DOHH2 (cell line): ENCODE measurements at regions not wholly inside any gene's neighbourhood (a gene's known extent, or its start where the extent isn't known, plus 50 kb on each side); places are given as distances from the start of the nearest gene placed in this dataset.

ENCODE experiments used
- H3F3A ChIP-seq: fragments of 200-600 bp; sonication (generic), shearing (Covaris generic); 2 replicates; pipeline ENCODE4 v1.6.0; 2016; ENCODE audit warnings: antibody characterized with exemption, mild to moderate bottlenecking; ENCODE audit not compliant: control insufficient read depth, insufficient read depth
- H3K27ac ChIP-seq: fragments of 200-600 bp; sonication (generic); 2 replicates; pipeline ENCODE4 v1.5.1; 2014; ENCODE audit warnings: low read depth, mild to moderate bottlenecking, low read length, moderate library complexity
- H3K27me3 ChIP-seq: fragments of 200-600 bp; sonication (generic); 2 replicates; pipeline ENCODE4 v1.6.1; 2014; ENCODE audit warnings: mild to moderate bottlenecking, low read length, mixed read lengths; ENCODE audit not compliant: control insufficient read depth
- H3K36me3 ChIP-seq: fragments of 200-600 bp; sonication (generic); 2 replicates; pipeline ENCODE4 v1.6.1; 2014; ENCODE audit warnings: mild to moderate bottlenecking, low read length, moderate library complexity, mixed read lengths; ENCODE audit not compliant: control insufficient read depth
- H3K4me1 ChIP-seq: fragments of 200-600 bp; sonication (generic); 2 replicates; pipeline ENCODE4 v1.6.1; 2014; ENCODE audit warnings: mild to moderate bottlenecking, low read length, mixed read lengths; ENCODE audit not compliant: control insufficient read depth
- H3K4me2 ChIP-seq: fragments of 200-600 bp; sonication (generic); 2 replicates; pipeline ENCODE4 v1.6.0; 2014; ENCODE audit warnings: mild to moderate bottlenecking, low read length, moderate library complexity
- H3K4me3 ChIP-seq: fragments of 200-600 bp; sonication (generic); 2 replicates; pipeline ENCODE4 v1.5.1; 2014; ENCODE audit warnings: mild to moderate bottlenecking, low read length, mixed read lengths
- H3K79me2 ChIP-seq: fragments of 200-600 bp; sonication (generic); 2 replicates; pipeline ENCODE4 v1.6.1; 2014; ENCODE audit warnings: mild to moderate bottlenecking, low read length, mixed read lengths; ENCODE audit not compliant: control insufficient read depth
- H3K9me2 ChIP-seq: fragments of 200-600 bp; sonication (generic); replicated peaks from 2 replicates; pipeline ENCODE4 v1.6.1; 2014; ENCODE audit warnings: mild to moderate bottlenecking, low read length, mixed read lengths; ENCODE audit not compliant: control insufficient read depth
- H3K9me3 ChIP-seq: fragments of 200-600 bp; sonication (generic); 2 replicates; pipeline ENCODE4 v1.6.1; 2014; ENCODE audit warnings: antibody characterized with exemption, low read length, mixed read lengths; ENCODE audit not compliant: control insufficient read depth, insufficient read depth
- H4K20me1 ChIP-seq: fragments of 200-600 bp; sonication (generic); 2 replicates; pipeline ENCODE4 v1.6.0; 2014; ENCODE audit warnings: low read depth, mild to moderate bottlenecking, antibody characterized with exemption, low read length, moderate library complexity; ENCODE audit not compliant: control insufficient read depth, insufficient read depth
- CTCF ChIP-seq: fragments of 200-600 bp; sonication (generic); IDR thresholded peaks from one replicate; pipeline ENCODE4 v1.5.1; 2014; ENCODE audit warnings: antibody characterized with exemption, mild to moderate bottlenecking, low read depth, low read length; ENCODE audit not compliant: poor library complexity, severe bottlenecking
- EZH2phosphoT487 ChIP-seq: fragments of 200-600 bp; sonication (generic); IDR thresholded peaks from 2 replicates; pipeline ENCODE4 v1.6.1; 2017; ENCODE audit warnings: borderline replicate concordance, mild to moderate bottlenecking, antibody characterized with exemption, low read length, moderate library complexity, mixed read lengths

GRCh38 chr21:25402134-25402961 lies 204.9 kb downstream of the MRPL39 start:
- no peak overlapping the region for H3K4me3 ChIP-seq
- no peaks in the 10 kb centered on the region for H4K20me1 ChIP-seq
- no peaks in the 10 kb centered on the region for H3F3A ChIP-seq
- H3K36me3 ChIP-seq, result no peaks in the 10 kb centered on the region
- H3K27me3 ChIP-seq, result no peaks in the 10 kb centered on the region
- no peaks in the 10 kb centered on the region for H3K9me3 ChIP-seq
- no peaks in the 10 kb centered on the region for H3K4me1 ChIP-seq
- no peak for TF ChIP-seq EZH2phosphoT487
- no peak for TF ChIP-seq CTCF
- H3K4me2 ChIP-seq, result no peak overlapping the region
- H3K79me2 ChIP-seq, result no peaks in the 10 kb centered on the region
- no peaks in the 10 kb centered on the region for H3K9me2 ChIP-seq
- H3K27ac ChIP-seq, result no peak overlapping the region

GRCh38 chr21:25400427-25400826 lies 206.9 kb downstream of the MRPL39 start:
- Histone ChIP-seq H3K36me3 (no peaks in the 10 kb centered on the region), H3K9me2 (no peaks in the 10 kb centered on the region), H3K27ac (no peak overlapping the region), H3K79me2 (no peaks in the 10 kb centered on the region), H3K27me3 (no peaks in the 10 kb centered on the region), H3K4me1 (no peaks in the 10 kb centered on the region), H3K4me3 (no peak overlapping the region), H3F3A (no peaks in the 10 kb centered on the region), H4K20me1 (no peaks in the 10 kb centered on the region), H3K4me2 (no peak overlapping the region), H3K9me3 (no peaks in the 10 kb centered on the region)
- TF ChIP-seq CTCF (no peak), EZH2phosphoT487 (no peak)

- Histone ChIP-seq H3F3A (no peaks in the 10 kb centered on the region), H3K9me2 (no peaks in the 10 kb centered on the region), H3K27me3 (no peaks in the 10 kb centered on the region), H3K27ac (no peak overlapping the region), H4K20me1 (no peaks in the 10 kb centered on the region), H3K4me3 (no peak overlapping the region), H3K79me2 (no peaks in the 10 kb centered on the region), H3K4me1 (no peaks in the 10 kb centered on the region), H3K36me3 (no peaks in the 10 kb centered on the region), H3K4me2 (no peak overlapping the region), H3K9me3 (no peaks in the 10 kb centered on the region)
- no peak for TF ChIP-seq EZH2phosphoT487
- no peak for TF ChIP-seq CTCF
Measured at GRCh38 chr21:25398630-25399029, 208.7 kb downstream of the MRPL39 start.
